GM23338 (cell line): ENCODE measurements at regions not wholly inside any gene's neighbourhood (a gene's known extent, or its start where the extent isn't known, plus 50 kb on each side); places are given as distances from the start of the nearest gene placed in this dataset.

Source experiments
- ATAC-seq: fragments of 200-7000 bp; cut with Tn5 transposase; 3 replicates; pipeline ENCODE4 v1.9.1; 2020
- DNase-seq: peaks from one replicate; pipeline ENCODE4 v3.0.0-alpha.2; 2015; ENCODE audit warnings: low spot score
- H2AFZ ChIP-seq: fragments of 200-600 bp; sonication (generic); 2 replicates; pipeline ENCODE4 v1.8.0; 2016; ENCODE audit warnings: antibody characterized with exemption, mild to moderate bottlenecking, moderate library complexity
- H3F3A ChIP-seq: fragments of 200-600 bp; sonication (generic); replicated peaks from 2 replicates; pipeline ENCODE4 v1.8.0; 2017; ENCODE audit warnings: antibody characterized with exemption, mixed run types, low read depth
- H3K27ac ChIP-seq: fragments of 200-600 bp; sonication (generic); 2 replicates; pipeline ENCODE4 v1.6.1; 2016; ENCODE audit warnings: low read depth
- H3K27me3 ChIP-seq: fragments of 200-600 bp; sonication (generic); 2 replicates; pipeline ENCODE4 v1.8.0; 2016; ENCODE audit warnings: mild to moderate bottlenecking, mixed run types, moderate library complexity; ENCODE audit not compliant: insufficient read depth
- H3K36me3 ChIP-seq: fragments of 200-600 bp; sonication (generic); 2 replicates; pipeline ENCODE4 v1.8.0; 2016; ENCODE audit warnings: mild to moderate bottlenecking; ENCODE audit not compliant: insufficient read depth
- H3K4me1 ChIP-seq: fragments of 200-600 bp; sonication (generic); 2 replicates; pipeline ENCODE4 v1.8.0; 2016; ENCODE audit warnings: mild to moderate bottlenecking, moderate library complexity; ENCODE audit not compliant: insufficient read depth
- H3K4me2 ChIP-seq: fragments of 200-600 bp; sonication (generic); 2 replicates; pipeline ENCODE4 v1.7.1; 2017; ENCODE audit warnings: mixed run types
- H3K4me3 ChIP-seq: fragments of 200-600 bp; sonication (generic); 2 replicates; pipeline ENCODE4 v1.6.1; 2016; ENCODE audit warnings: mixed run types
- H3K79me2 ChIP-seq: fragments of 200-600 bp; sonication (generic); replicated peaks from 2 replicates; pipeline ENCODE4 v1.8.0; 2017; ENCODE audit warnings: mild to moderate bottlenecking; ENCODE audit not compliant: insufficient read depth
- H3K9me2 ChIP-seq: fragments of 200-600 bp; sonication (generic); 2 replicates; pipeline ENCODE4 v1.8.0; 2017; ENCODE audit not compliant: insufficient read depth
- H4K20me1 ChIP-seq: fragments of 200-600 bp; sonication (generic); replicated peaks from 2 replicates; pipeline ENCODE4 v1.8.0; 2017; ENCODE audit warnings: mild to moderate bottlenecking; ENCODE audit not compliant: insufficient read depth
- H3K27ac Mint-ChIP-seq: 2 replicates; pipeline ENCODE4 v1.8.0; 2020; ENCODE audit warnings: inconsistent platforms, mild to moderate bottlenecking, moderate library complexity, mixed read lengths
- H3K27me3 Mint-ChIP-seq: 3 replicates; pipeline ENCODE4 v1.8.0; 2022; ENCODE audit warnings: low read depth, mild to moderate bottlenecking, moderate library complexity, mixed read lengths, inconsistent platforms; ENCODE audit not compliant: insufficient read depth, poor library complexity
- H3K36me3 Mint-ChIP-seq: 3 replicates; pipeline ENCODE4 v1.8.0; 2021; ENCODE audit warnings: low read depth, mild to moderate bottlenecking, inconsistent platforms, moderate library complexity, mixed read lengths
- H3K4me1 Mint-ChIP-seq: 3 replicates; pipeline ENCODE4 v1.8.0; 2020; ENCODE audit warnings: mild to moderate bottlenecking, inconsistent platforms, mixed read lengths
- H3K4me3 Mint-ChIP-seq: 3 replicates; pipeline ENCODE4 v1.8.0; 2021; ENCODE audit warnings: moderate library complexity, mild to moderate bottlenecking, inconsistent platforms, mixed read lengths
- H3K9me3 Mint-ChIP-seq: 3 replicates; pipeline ENCODE4 v1.8.0; 2020; ENCODE audit warnings: moderate library complexity, mild to moderate bottlenecking, inconsistent platforms, mixed read lengths
- CREB1 ChIP-seq: fragments of 250-450 bp; sonication (Bioruptor Pico); IDR thresholded peaks from 2 replicates; pipeline ENCODE4 v1.5.0; 2020; ENCODE audit warnings: low read depth, mild to moderate bottlenecking, moderate library complexity
- CTCF ChIP-seq, 2 experiments: fragments of 200-600 bp in 1 of 2; sonication (generic) in 1 of 2; conservative IDR thresholded peaks; 2 replicates each; pipeline versions ENCODE4 v1.5.1 to v1.6.1; 2016 to 2017; ENCODE audit warnings: antibody characterized with exemption in 2 of 2, low read depth in 2 of 2, mild to moderate bottlenecking in 2 of 2, moderate library complexity in 1 of 2
- ETS1 ChIP-seq: IDR thresholded peaks from 2 replicates; pipeline ENCODE4 v1.6.1; 2016; ENCODE audit warnings: antibody characterized with exemption
- JUNB ChIP-seq: IDR thresholded peaks from one replicate; pipeline ENCODE4 v1.6.1; 2016; ENCODE audit warnings: antibody characterized with exemption; ENCODE audit not compliant: unreplicated experiment
- POLR2AphosphoS5 ChIP-seq: IDR thresholded peaks from 2 replicates; pipeline ENCODE4 v1.6.1; 2016; ENCODE audit warnings: antibody characterized with exemption, low read depth
- REST ChIP-seq: IDR thresholded peaks from one replicate; pipeline ENCODE4 v1.6.1; 2018; ENCODE audit warnings: antibody characterized with exemption; ENCODE audit not compliant: unreplicated experiment
- ZNF114 ChIP-seq: fragments of 250-450 bp; sonication (Bioruptor Pico); IDR thresholded peaks from 2 replicates; pipeline ENCODE4 v1.5.0; 2020; ENCODE audit warnings: mild to moderate bottlenecking, moderate library complexity
- ZNF331 ChIP-seq: fragments of 250-450 bp; sonication (Bioruptor Pico); IDR thresholded peaks from 2 replicates; pipeline ENCODE4 v1.5.0; 2020; ENCODE audit warnings: low read depth, mild to moderate bottlenecking, moderate library complexity

GRCh38 chr4:123609829-123610228, 213.2 kb downstream of the SPRY1 start (continued):
- TF ChIP-seq CTCF (conservative IDR thresholded peaks at IDR 0.05; ENCODE audit: low read depth in 2 of 2) = no peak
- TF ChIP-seq REST = no peak
- no peak for TF ChIP-seq JUNB
- TF ChIP-seq ZNF114 = no peak
- no peak for TF ChIP-seq ETS1
- no peak for TF ChIP-seq ZNF331 (CRISPR knock-in tag)
- no peak for TF ChIP-seq POLR2AphosphoS5

GRCh38 chr4:123613586-123614344, 217.2 kb downstream of the SPRY1 start:
- Histone ChIP-seq H3K4me3 (no peak overlapping the region), H3K27ac (no peak overlapping the region), H2AFZ (no peak overlapping the region), H3K79me2 (no peaks in the 10 kb centered on the region), H3K36me3 (no peaks in the 10 kb centered on the region), H3K4me1 (peaks cover 9% of the 10 kb centered on the region; the same call in 1 of the 2 replicates), H3F3A (no peaks in the 10 kb centered on the region), H3K9me2 (0 out of 2 replicates have a peak, but pooled peaks cover 2% of the 10 kb centered on the region), H3K4me2 (no peak overlapping the region), H3K27me3 (no peaks in the 10 kb centered on the region), H4K20me1 (no peaks in the 10 kb centered on the region)
- Mint-ChIP-seq H3K4me1 (peaks cover 24% of the 10 kb centered on the region), H3K27me3 (no peaks in the 10 kb centered on the region), H3K36me3 (no peaks in the 10 kb centered on the region), H3K27ac (no peak overlapping the region), H3K9me3 (no peaks in the 10 kb centered on the region), H3K4me3 (no peak overlapping the region)
- ATAC-seq (no peak), DNase-seq (no peak)
- TF ChIP-seq CREB1 (no peak), CTCF (conservative IDR thresholded peaks at IDR 0.05; ENCODE audit: low read depth in 2 of 2) (peak in 1 of 2 experiments; percentile 23; a peak in 2 of 4 replicates)
